ENCODE measurements at regions not wholly inside any gene's neighbourhood (a gene's known extent, or its start where the extent isn't known, plus 50 kb on each side); places are given as distances from the start of the nearest gene placed in this dataset.

DNA sequence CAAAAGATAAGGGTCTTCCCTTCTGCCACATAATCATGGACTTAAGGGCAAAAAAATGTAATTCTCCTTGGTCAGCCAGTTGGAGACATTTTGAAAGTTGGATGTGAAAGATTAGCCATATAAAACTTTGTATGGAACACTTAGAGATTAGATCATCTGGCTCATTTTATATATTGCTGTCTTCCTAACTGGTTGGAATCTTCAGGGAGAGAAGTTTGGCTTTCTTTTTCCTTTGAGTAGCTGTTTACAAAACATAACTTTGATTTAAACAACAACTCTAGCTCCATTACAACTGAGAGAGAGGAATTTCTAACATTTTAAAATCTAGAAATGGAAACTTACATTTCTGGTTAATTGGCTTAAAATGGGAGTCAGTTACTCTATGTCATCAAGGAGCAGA is 132.7 kb downstream of the RDH14 start:
- DNase-seq (ENCODE audit: low read depth in 1 of 2, low spot score in 1 of 2): no peak

DNA sequence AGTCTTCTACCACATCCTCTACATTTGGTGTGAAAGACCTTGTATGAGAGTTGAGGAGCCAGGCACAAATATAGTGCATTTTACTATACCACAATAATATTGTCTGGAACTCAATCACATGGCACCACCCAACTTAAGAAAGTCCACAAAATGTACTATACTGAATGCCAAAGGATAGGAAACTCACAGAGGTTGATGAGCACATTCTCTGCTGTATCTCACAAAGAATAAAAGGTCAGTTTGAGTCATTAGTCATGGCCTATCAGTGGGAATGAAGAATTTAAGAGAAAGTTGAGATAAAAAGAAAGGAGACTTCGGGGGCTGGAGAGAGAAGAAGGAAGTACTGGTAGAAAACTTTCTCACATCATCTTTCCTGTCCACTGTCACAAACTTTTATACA is 134.3 kb downstream of the RDH14 start:
- DNase-seq (ENCODE audit: low read depth in 1 of 2, low spot score in 1 of 2): no peak

DNA sequence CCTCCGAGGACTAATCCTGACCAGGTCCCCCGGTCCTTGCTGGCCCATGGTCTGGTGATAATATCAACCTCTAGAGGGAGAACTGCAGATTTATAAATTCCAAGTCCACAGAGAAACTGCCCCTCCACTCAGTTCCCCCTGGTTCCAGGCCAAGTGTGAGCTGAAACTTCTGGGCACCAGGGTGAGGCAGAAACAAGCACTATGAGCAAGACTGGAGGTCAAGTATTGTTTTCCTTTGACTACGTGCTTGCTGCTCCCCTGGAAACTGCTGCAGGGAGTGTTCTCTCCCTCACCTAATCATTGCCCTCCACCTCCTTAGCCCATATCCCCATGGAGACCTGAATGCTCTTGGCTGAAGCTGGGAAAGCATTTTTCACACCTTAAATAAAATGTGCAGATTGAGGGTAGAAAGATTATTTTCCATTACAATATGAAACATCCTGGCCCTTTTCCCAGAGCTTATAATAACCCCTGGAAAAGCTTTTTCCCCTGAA is 135.2 kb downstream of the RDH14 start:
- no peak for DNase-seq (ENCODE audit: low read depth in 1 of 2, low spot score in 1 of 2)

DNA sequence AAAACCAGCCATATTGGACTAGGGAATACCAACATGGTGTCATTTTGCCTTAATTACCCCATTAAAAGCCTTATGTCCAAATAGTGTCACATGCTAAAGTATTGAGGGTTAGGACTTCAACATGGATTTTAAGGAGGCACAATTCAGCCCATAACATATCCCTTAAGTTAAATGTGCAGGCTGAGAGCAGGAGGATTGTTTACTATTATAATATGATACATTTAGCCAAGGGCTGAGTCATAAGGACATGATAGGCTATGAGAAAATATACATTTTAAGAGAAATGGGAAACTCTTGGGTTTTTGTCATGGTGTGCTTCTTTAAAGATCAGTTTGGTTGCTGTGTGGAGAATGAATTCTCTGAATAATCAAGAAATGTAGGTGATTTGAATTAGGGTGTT is 136.8 kb downstream of the RDH14 start:
- no peak for DNase-seq (ENCODE audit: low read depth in 1 of 2, low spot score in 1 of 2)

DNA sequence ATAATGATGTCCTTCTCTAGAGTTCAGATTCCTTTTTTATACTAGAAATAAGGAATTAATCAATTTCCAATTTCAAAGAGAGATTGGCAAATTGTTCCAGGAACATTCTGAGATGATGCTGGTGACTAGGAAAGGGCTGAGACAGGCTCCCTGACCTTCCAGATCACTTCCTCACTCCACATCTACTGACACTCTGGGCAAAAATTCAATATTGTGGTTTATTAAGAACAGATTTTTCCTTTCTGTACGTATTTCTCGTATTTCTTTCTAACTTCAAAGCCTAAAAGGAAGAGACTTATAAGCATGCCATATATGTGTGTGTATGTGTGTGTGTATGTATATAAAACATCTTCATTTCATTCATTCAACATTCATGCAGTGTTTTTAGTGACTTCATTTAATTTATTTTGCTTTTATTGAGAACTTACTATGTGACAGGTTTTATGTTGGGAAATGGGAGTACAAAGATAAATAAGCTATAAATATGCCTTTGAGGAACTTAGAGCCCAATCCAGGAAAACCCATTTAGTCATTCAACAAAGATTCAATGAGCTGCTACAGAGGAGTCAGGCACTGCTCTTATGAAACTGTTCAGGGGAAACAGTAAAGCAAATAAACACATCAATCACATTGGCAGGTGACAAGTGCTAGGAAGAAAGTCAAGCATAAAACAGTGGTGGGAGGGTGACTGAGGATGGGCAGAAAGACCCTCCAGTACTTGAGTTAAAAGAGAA is 137.9 kb downstream of the RDH14 start:
- DNase-seq (ENCODE audit: low read depth in 1 of 2, low spot score in 1 of 2): no peak

DNA sequence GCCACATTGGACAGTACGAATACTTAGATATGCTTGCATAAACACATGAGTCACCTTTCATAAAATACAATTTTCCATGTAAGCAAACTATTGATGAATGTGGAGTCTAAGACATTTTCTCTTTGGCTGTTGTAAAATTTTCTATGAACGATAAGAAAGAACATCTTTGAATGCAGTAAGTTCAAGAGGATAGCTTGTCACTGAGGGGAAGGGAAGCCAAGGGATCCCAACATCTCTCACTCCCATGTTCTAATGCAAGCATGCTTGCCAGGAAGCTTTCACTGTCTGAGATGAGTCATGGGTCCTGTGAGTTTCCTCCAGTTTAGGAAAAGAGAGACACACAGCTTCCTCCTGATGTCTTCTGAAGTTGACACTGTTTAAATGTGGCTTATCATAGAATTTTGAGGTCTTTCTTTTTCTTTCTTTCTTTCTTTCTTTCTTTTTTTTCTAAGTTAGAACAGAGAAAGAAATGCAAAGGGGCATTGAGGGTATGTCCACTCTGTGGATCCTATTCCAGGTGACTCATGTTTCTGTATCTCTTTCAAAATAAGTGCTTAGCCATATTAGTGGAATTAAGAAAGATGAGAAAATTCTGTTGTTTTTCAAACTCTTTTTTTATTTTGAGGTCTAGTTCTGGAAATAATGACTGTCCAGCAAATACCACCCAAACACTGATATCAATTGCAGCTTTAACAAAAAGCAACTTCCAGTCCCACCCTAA is 146.6 kb downstream of the RDH14 start:
- DNase-seq (ENCODE audit: low read depth in 1 of 2, low spot score in 1 of 2): no peak

DNA sequence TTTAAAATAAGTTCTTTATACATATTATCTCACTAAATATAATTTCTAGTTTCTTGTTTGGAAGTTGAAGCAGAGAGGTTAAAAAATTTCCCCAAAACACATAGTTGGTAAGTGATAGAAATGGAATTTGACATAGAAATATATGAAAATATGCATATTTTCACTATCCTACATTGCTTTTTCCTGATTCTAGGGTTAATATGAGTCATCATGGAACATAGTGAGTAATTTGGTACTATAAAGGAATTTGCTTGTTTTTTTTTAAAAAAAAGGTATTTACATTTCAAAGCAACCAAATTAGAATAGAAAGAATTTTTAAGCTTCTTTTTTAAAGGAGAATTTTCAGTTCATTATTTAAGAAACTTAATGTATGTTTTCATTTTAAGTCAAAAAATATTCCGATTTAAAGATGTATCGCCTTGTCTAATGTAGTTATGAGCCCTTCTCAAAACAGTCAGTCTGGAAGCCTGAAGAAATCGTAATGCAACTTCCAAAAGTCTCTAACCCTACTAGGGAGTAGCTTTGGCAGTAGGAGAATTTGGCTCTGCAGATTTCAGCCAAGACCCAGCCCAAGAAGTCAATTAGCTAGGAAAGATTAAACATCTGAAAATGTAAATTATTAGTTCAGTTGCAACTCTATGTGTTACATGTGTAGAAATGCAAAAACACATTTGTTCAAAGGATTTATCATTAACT is 147.3 kb downstream of the RDH14 start:
- DNase-seq (ENCODE audit: low read depth in 1 of 2, low spot score in 1 of 2): no peak

DNA sequence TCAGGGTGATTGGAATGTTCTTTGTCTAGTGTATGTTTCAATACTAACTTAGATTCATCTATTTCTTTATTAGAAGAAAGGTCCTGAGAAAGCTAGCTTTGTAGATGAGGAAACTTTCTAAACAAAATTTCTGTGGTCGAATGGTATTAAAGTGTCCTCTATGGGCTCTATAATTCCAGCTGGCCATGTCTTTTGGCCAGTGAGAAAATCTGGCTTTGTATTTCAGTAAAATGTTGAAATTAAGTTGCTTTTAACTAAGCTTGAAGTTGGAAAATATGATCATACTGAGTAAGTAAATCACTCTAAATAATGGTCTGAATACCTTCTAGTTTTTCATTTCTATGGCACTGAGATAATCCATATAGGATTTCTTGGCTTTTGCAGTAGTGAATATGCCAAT is 148.8 kb downstream of the RDH14 start:
- no peak for DNase-seq (ENCODE audit: low read depth in 1 of 2, low spot score in 1 of 2)

DNA sequence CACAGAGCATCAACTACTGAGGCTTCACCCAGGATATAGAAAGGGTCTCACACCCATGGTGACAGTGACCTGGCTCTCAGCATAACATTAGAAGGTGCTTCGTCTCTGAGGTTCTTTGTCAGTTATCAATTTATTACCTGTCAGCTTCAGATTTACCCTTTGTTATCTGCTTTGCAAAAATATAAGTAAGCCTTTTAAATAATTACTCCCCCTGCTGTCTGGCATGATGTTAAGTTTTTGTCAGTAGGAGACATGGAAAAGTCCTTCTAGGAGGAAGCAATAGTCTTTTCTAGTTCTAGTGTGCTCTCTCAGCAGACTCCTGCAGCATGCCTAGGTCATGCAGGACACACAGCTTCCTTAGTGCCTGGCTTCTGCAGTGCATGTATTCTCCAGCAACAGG is 149.9 kb downstream of the RDH14 start:
- DNase-seq (ENCODE audit: low read depth in 1 of 2, low spot score in 1 of 2): no peak

DNA sequence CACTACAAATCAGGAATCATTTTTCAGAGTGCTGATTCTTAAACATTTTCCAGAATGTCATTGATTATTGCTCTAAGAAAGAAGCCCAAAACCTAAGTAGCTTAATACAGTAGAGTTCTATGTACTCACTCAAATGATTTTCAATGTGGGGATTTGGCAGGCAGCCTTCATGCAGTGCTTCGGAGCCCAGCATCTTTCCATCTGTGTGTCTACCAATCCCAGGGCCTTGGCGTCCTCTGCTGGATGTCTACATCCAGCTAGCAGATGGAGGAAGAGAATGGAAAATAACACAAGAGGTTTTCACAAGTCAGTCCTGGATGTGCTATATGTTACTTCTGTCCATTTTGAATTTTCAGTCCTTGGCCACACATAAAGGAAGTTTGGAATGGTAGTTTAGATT is 151.8 kb downstream of the RDH14 start:
- DNase-seq (ENCODE audit: low read depth in 1 of 2, low spot score in 1 of 2): no peak

DNA sequence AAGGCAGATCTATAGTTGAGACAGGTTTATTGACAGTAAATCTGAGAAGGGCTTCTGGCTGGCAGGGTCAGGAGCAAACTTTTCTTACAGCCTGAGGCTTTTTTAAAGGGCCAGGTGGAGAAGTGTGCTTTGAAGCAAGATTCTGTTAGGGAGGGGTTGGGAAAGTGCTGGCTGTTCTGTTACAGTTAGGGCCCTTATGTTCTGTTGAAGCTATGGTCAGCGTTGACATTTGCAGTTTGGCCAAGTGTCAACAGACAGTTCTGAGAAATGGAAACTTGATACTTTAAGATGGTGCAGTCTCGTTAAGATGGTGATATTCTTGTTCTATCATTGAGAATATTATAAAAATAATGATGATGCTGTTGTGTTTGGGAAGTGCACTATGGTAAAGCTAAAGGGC is 154.2 kb downstream of the RDH14 start:
- no peak for DNase-seq (ENCODE audit: low read depth in 1 of 2, low spot score in 1 of 2)

DNA sequence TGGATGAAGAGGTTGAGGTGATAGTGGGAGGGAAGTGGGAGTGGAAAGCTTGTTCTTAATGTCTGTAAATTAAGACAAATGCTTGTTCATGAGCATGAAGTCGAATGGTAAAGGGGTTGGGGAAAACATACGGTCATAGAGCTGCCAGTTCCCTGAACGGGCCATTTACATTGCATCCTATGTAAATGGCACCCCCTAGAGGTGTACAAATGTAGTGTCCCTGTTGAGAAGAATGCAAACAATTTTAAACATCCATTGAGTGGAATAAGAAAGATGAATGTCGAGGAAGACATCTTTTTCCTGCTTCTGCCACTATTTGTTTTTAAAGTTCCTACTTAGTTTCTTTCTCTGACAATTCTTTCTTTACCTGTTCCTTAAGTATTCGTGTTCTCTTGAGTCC is 155.7 kb downstream of the RDH14 start:
- no peak for DNase-seq (ENCODE audit: low read depth in 1 of 2, low spot score in 1 of 2)

DNA sequence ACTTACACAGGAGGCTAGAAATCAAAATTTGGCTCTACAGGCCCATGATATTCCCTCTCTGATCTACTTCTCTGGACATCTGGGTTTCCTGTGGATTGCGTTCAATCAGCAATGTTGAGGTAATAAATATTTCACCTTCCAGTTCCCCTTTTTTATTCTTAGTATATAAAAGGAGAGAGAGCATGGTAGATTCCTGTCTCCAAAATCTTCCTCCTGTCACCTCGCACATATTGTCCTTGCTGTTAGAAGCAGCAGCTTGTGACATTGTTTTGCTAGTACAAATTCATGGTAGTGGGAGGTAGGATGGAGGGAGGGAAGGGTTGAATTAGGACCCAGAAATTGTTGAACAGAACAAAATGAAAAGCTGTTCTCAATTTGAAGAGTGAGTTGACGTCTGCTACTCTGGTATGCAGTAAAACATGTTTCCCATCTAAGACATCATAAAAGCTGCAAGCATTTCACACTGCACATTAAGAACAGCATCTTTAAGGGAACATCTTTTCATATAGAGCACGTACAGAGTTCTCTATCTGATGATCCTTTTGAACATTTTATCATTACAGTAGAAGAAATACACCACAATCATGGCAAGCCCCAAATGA is 156.4 kb downstream of the RDH14 start:
- no peak for DNase-seq (ENCODE audit: low read depth in 1 of 2, low spot score in 1 of 2)

DNA sequence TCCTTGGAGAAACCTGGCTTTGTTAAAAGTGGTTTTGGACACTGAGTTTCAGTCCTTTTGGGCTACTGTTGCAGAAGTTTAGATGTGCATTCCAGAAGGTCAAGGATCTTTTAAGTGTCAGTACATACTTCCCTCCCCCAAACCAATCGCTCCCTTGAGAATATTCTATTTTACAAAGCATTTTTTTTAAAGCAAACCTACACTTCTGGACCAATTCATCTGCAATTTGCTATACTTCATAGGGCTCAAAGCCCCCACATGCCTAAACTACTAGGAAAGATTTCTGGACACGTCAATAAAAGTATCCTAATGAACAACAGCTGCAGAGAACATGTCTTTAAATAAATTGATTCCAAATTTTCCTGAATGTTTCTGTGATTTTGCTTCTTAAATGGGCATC is 157.6 kb downstream of the RDH14 start:
- no peak for DNase-seq (ENCODE audit: low read depth in 1 of 2, low spot score in 1 of 2)

DNA sequence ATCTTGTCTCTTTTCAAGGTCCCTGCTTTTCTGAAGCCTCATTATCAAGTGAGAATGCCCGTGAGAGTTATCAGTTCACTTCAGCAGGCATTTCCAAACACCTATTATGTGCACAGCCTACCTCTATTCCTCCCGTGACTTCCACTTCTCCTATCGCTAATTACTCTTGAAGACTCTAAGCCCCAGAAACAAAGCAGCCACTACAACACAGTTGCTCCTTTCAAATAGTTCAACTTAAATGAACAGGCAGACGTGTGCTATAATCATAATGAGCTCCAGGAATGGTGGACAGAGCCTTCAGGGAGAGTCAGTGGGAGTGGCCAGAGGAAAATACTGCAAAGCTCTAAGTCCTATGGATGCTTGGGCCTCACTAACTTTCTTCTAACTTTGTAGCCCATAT is 159.0 kb downstream of the RDH14 start:
- DNase-seq (ENCODE audit: low read depth in 1 of 2, low spot score in 1 of 2): no peak

DNA sequence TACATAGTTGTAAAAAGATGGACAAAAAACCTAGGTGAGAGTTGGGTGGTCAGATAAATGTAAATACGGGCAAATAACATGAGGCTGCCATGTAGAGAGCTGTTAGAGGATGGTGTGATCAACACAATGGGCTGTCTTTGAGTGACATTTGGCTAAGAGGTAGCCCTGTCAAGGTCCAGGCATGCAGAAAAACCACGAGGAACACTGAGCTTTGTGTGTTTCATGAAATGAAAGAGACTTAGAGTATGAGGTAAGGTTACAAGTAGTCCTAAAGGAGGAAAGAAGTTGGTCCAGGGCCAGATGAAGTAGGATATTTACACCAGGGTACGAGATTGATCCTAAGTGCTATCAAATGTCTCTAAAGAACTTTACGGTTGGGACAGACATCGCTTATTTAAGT is 160.9 kb downstream of the RDH14 start:
- no peak for DNase-seq (ENCODE audit: low read depth in 1 of 2, low spot score in 1 of 2)

DNA sequence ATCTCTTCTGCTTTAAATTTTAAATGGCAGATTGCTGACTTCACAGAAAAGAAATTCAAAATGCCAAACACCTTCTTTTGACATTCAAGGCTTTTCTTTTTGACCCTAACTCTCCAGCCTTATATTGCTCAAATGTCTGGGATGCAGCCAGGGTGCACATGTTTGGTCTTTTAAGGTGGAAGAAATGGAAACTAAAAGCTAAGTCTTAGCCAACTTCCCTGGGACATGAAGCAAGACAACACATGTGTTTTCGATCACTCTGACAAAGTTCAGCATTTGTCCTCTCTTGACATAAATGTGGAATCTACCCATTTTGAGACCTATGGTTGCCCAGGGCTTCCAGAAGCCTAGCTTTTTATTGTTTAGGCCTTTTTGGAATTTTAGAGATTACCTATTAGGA is 161.6 kb downstream of the RDH14 start:
- DNase-seq (ENCODE audit: low read depth in 1 of 2, low spot score in 1 of 2): no peak

DNA sequence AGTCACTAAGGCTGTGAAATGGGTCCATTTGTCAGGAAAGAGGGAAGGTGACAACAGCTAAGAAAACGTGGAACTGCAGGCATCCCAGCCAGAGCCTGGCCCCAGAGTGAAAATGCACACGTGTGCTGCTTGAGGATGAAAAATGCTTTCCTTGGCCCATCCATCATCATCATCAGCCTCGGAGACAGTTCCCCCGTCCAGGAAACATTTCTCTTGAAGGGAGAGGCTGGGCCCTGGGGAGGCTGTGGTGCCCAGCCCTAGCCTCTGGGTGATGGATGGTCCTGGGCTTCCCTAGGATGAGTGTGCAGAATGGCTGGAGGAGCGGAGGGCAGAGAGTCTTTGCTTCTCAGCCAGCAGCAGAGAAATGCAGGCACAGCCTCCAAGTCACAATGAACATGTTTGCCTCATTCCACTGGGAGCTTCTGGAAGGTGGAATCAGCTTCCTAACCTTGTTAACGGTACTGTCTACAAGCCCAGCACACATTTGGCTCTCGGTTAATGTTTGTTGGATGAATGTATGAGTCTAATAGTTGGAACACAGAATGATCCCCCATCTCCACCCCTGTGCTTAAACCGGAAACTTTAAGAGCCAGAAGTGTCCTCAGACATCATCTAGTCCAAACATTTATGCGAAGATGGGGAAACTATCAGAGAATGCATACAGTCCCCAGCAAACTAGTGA is 164.0 kb downstream of the RDH14 start:
- DNase-seq (ENCODE audit: low read depth in 1 of 2, low spot score in 1 of 2): no peak

DNA sequence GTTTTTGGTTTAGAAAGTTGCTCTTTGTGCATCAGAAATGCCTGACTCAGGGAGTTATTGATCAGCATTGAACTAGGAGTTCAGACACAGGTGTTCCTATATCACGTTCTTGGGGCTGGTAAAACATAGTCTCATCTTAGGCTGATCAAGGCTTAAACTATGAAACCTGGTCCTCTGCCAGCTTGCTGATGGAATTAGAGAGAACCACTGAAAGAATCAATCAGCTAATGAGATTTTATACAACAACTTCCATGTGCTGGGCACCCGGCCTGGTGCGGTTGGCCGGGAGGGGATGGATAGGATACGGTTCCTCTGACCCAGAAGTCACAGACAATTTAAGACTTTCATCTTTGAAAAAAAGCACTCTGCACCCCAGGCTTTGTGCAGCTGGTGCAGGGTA is 164.9 kb downstream of the RDH14 start:
- no peak for DNase-seq (ENCODE audit: low read depth in 1 of 2, low spot score in 1 of 2)

DNA sequence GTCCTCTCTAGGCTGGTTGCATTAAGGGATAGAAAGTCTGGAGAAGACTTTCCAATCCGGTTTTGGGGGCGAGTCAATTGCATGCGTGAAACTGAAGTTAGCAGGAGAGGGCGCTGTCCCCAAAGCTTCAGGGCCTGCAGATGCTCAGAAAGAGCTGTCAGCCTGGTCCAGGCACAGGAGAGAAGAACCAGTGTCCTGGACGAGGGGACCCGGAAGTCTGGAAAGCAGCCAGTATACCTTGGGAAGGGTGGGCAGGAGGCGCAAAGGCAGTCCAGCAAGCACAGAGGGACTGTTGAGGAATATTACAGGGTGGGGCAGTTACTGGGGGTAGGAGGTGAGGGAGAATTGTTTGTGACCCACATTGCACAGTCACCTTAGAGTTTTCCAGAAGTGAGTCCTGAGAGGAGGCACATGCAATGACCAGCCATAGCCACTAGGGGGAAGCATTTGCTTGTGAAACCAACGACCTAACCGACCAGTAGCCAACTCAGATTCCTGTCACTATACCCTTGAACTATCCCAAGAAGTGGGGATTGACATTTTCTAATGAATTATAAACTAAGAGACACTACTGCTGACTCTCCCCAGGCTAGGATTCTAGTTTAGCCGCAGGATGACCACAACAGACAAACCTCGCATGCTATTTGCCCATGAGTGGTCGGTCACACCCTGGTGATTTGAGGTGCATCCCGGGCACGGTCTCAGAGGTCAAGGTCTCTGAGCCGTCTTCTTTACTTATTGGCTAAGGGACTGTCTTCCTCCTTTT is 172.8 kb downstream of the RDH14 start:
- DNase-seq (ENCODE audit: low read depth in 1 of 2, low spot score in 1 of 2): peak; percentile 26 to 53

DNA sequence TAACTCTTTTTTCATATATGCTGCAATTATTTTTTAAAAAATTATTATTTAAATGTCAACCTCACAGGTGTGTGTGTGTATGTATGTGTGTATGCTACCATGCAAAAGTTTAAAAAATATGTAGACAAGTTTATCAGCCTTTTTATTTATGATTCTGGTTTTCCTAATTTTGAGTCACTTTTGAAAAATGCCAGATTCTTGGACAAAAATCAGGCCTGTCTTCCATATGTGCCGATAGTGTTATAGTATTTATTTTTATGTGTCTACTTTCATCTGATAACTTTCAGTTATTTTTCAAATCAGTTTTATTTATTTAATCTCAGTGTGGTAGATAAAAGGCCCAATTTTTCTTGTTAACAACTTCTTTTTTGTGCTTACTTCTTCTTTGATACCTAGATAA is 176.2 kb downstream of the RDH14 start:
- DNase-seq (ENCODE audit: low read depth in 1 of 2, low spot score in 1 of 2): no peak

Measured in activated CD4-positive, alpha-beta T cell treated with anti-CD3 and anti-CD28 coated beads, Interleukin-2, amount 50 U/mL, for 24 hours (primary cell).